ENCODE measurements at regions not wholly inside any gene's neighbourhood (a gene's known extent, or its start where the extent isn't known, plus 50 kb on each side); places are given as distances from the start of the nearest gene placed in this dataset.

DNA sequence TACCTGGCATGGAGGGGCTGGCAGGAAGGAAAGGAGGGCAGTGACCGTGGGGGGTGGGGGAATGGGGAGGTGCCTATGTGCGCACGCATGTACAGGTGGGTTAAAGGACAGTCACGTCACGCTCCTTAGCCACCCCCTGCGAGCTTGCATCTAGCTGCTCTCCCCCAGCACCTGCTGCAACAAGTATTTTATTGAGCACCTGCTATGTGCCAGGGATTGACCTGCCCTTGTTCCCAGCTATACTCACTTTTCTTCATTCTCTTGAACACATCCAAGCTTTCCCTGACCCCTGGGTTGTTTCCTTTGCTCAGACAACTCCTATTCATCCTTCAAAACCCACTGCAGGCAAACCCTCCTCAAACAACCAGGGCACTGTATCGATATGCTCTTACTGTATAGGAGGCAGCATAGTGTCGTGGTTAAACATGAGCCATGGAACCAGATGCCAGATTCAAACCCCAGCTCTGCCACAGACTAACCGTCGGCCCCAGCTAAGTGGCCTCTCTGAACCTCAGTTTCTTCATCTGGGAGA lies 155.2 kb upstream of the CIBAR2 start:
- FAIRE-seq (no peak), DNase-seq (ENCODE audit: low read depth) (no peak)
- no peaks in the 10 kb centered on the region for H3K9me3 ChIP-seq (ENCODE audit: insufficient read depth, low read depth, low read length)
- Mint-ChIP-seq H3K27me3 (ENCODE audit: low read depth, unreplicated experiment) (peaks cover 46% of the 10 kb centered on the region), H3K36me3 (ENCODE audit: low read depth, unreplicated experiment) (peaks cover 3% of the 10 kb centered on the region), H3K9me3 (ENCODE audit: unreplicated experiment) (no peaks in the 10 kb centered on the region), H3K4me1 (ENCODE audit: low read depth, unreplicated experiment) (no peaks in the 10 kb centered on the region), H3K27ac (ENCODE audit: unreplicated experiment) (no peak overlapping the region), H3K4me3 (ENCODE audit: unreplicated experiment) (no peak overlapping the region)
- no peaks in the 10 kb centered on the region for H3K27me3 ChIP-seq (ENCODE audit: insufficient read depth, low read length)
- TF ChIP-seq, protein P1, sequence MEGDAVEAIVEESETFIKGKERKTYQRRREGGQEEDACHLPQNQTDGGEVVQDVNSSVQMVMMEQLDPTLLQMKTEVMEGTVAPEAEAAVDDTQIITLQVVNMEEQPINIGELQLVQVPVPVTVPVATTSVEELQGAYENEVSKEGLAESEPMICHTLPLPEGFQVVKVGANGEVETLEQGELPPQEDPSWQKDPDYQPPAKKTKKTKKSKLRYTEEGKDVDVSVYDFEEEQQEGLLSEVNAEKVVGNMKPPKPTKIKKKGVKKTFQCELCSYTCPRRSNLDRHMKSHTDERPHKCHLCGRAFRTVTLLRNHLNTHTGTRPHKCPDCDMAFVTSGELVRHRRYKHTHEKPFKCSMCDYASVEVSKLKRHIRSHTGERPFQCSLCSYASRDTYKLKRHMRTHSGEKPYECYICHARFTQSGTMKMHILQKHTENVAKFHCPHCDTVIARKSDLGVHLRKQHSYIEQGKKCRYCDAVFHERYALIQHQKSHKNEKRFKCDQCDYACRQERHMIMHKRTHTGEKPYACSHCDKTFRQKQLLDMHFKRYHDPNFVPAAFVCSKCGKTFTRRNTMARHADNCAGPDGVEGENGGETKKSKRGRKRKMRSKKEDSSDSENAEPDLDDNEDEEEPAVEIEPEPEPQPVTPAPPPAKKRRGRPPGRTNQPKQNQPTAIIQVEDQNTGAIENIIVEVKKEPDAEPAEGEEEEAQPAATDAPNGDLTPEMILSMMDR (IDR thresholded peaks at IDR 0.05; ENCODE audit: insufficient read depth, low read depth, low read length) = no peak
- no peak for TF ChIP-seq EZH2 (IDR thresholded peaks at IDR 0.05; ENCODE audit: insufficient read depth, low read length)
- H3K9ac ChIP-seq (ENCODE audit: low read length) = no peak overlapping the region
- no peak overlapping the region for H2AFZ ChIP-seq (ENCODE audit: low read depth, low read length)
- H3K27ac ChIP-seq (ENCODE audit: low read depth, low read length) = no peak overlapping the region
- H3K4me3 ChIP-seq (ENCODE audit: insufficient read depth, low read depth, low read length) = no peak overlapping the region
- no peaks in the 10 kb centered on the region for H3K36me3 ChIP-seq (ENCODE audit: insufficient read depth, low read length)
- H3K4me1 ChIP-seq (ENCODE audit: insufficient read depth, low read length) = no peaks in the 10 kb centered on the region
- no peaks in the 10 kb centered on the region for H3K79me2 ChIP-seq (ENCODE audit: insufficient read depth, low read length)
- H4K20me1 ChIP-seq (ENCODE audit: insufficient read depth, low read length) = peaks cover 99% of the 10 kb centered on the region
- H3K4me2 ChIP-seq (ENCODE audit: low read length) = no peak overlapping the region

DNA sequence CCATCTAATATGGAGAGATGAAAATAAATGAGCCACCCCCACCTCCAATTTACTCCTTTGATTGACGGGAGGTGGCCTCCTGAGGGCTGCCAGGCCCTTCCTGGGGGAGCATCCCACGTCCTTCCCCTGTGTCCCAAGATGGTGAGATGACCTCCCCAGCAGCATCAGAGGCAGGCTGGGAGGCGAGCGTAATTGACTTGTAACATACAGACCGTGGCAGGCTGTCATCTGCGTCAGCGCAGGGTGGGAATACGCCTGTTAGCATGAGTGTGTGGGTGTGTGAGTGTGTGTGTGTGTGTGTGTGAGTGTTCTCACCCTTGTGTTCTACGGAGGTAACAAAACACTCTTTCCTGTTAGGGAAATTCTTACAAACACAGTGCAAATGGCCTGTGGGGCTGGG lies 156.9 kb upstream of the CIBAR2 start:
- Histone ChIP-seq H3K9me3 (ENCODE audit: insufficient read depth, low read depth, low read length) (no peaks in the 10 kb centered on the region), H3K36me3 (ENCODE audit: insufficient read depth, low read length) (no peaks in the 10 kb centered on the region), H3K27ac (ENCODE audit: low read depth, low read length) (no peak overlapping the region), H4K20me1 (ENCODE audit: insufficient read depth, low read length) (peaks cover 90% of the 10 kb centered on the region), H3K4me2 (ENCODE audit: low read length) (no peak overlapping the region), H3K4me1 (ENCODE audit: insufficient read depth, low read length) (no peaks in the 10 kb centered on the region), H3K4me3 (ENCODE audit: insufficient read depth, low read depth, low read length) (no peak overlapping the region), H3K27me3 (ENCODE audit: insufficient read depth, low read length) (no peaks in the 10 kb centered on the region), H3K9ac (ENCODE audit: low read length) (no peak overlapping the region), H3K79me2 (ENCODE audit: insufficient read depth, low read length) (peaks cover 3% of the 10 kb centered on the region), H2AFZ (ENCODE audit: low read depth, low read length) (no peak overlapping the region)
- FAIRE-seq (no peak), DNase-seq (ENCODE audit: low read depth) (no peak)
- peaks cover 43% of the 10 kb centered on the region for H3K27me3 Mint-ChIP-seq (ENCODE audit: low read depth, unreplicated experiment)
- no peak overlapping the region for H3K27ac Mint-ChIP-seq (ENCODE audit: unreplicated experiment)
- H3K36me3 Mint-ChIP-seq (ENCODE audit: low read depth, unreplicated experiment) = peaks cover 3% of the 10 kb centered on the region
- no peak overlapping the region for H3K4me3 Mint-ChIP-seq (ENCODE audit: unreplicated experiment)
- no peaks in the 10 kb centered on the region for H3K4me1 Mint-ChIP-seq (ENCODE audit: low read depth, unreplicated experiment)
- TF ChIP-seq EZH2 (IDR thresholded peaks at IDR 0.05; ENCODE audit: insufficient read depth, low read length) = no peak
- TF ChIP-seq, protein P1 (IDR thresholded peaks at IDR 0.05; ENCODE audit: insufficient read depth, low read depth, low read length) = no peak
- H3K9me3 Mint-ChIP-seq (ENCODE audit: unreplicated experiment) = no peaks in the 10 kb centered on the region

DNA sequence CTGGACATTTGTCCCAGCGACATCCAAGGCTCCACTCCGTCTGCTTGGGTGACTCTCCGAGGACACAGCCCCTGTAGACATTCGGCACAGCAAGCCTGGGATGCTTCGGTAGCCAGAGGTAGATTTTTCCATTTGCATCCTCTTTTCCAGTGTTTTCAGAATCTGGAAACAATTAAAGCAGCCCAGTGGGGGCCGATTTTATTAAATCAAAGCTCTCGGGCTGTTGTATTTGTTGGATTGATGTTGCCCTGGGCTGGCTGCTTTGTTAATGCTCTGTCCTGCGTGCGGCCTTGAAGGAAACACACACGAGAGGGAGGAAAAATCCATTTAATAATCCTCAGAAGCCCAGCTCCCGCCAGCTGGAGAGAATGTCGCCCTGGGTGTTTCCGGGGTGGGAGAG lies 158.1 kb upstream of the CIBAR2 start:
- Mint-ChIP-seq H3K27me3 (ENCODE audit: low read depth, unreplicated experiment) (peaks cover 37% of the 10 kb centered on the region), H3K36me3 (ENCODE audit: low read depth, unreplicated experiment) (peaks cover 3% of the 10 kb centered on the region), H3K4me1 (ENCODE audit: low read depth, unreplicated experiment) (no peaks in the 10 kb centered on the region), H3K27ac (ENCODE audit: unreplicated experiment) (no peak overlapping the region), H3K4me3 (ENCODE audit: unreplicated experiment) (no peak overlapping the region), H3K9me3 (ENCODE audit: unreplicated experiment) (no peaks in the 10 kb centered on the region)
- Histone ChIP-seq H3K79me2 (ENCODE audit: insufficient read depth, low read length) (peaks cover 3% of the 10 kb centered on the region), H2AFZ (ENCODE audit: low read depth, low read length) (no peak overlapping the region), H3K4me3 (ENCODE audit: insufficient read depth, low read depth, low read length) (no peak overlapping the region), H3K9ac (ENCODE audit: low read length) (no peak overlapping the region), H3K9me3 (ENCODE audit: insufficient read depth, low read depth, low read length) (no peaks in the 10 kb centered on the region), H3K36me3 (ENCODE audit: insufficient read depth, low read length) (no peaks in the 10 kb centered on the region), H3K4me1 (ENCODE audit: insufficient read depth, low read length) (no peaks in the 10 kb centered on the region), H3K4me2 (ENCODE audit: low read length) (no peak overlapping the region), H3K27me3 (ENCODE audit: insufficient read depth, low read length) (no peaks in the 10 kb centered on the region), H4K20me1 (ENCODE audit: insufficient read depth, low read length) (peaks cover 89% of the 10 kb centered on the region), H3K27ac (ENCODE audit: low read depth, low read length) (no peak overlapping the region)
- TF ChIP-seq, protein P1 (IDR thresholded peaks at IDR 0.05; ENCODE audit: insufficient read depth, low read depth, low read length) = no peak
- TF ChIP-seq EZH2 (IDR thresholded peaks at IDR 0.05; ENCODE audit: insufficient read depth, low read length) = no peak
- FAIRE-seq (no peak), DNase-seq (ENCODE audit: low read depth) (no peak)
